AG04449 (cell line): ENCODE measurements at regions not wholly inside any gene's neighbourhood (a gene's known extent, or its start where the extent isn't known, plus 50 kb on each side); places are given as distances from the start of the nearest gene placed in this dataset.

ENCODE experiments used
- CTCF ChIA-PET: fragments of 350-600 bp; formaldehyde crosslinking; extraction: SDS; loops from one replicate; lab custom pipeline; 2021; ENCODE audit warnings: antibody characterized with exemption; lab: Yijun Ruan, JAX
- POLR2A ChIA-PET: fragments of 400-600, 350-600 bp; formaldehyde crosslinking; extraction: SDS; loops from one replicate; lab custom pipeline; 2020; ENCODE audit warnings: antibody characterized with exemption, inconsistent platforms; lab: Yijun Ruan, JAX
- DNase-seq: peaks from one replicate; pipeline ENCODE4 v3.0.0-alpha.2; 2010; ENCODE audit warnings: low read depth, low spot score
- H3K4me3 ChIP-seq: 2 replicates; pipeline ENCODE4 v1.5.1; 2011; ENCODE audit warnings: low read depth, mild to moderate bottlenecking, control low read depth, low read length
- CTCF ChIP-seq: IDR thresholded peaks from one replicate; pipeline ENCODE4 v1.5.1; 2011; ENCODE audit warnings: mild to moderate bottlenecking, moderate library complexity, low read length, control low read depth, inconsistent platforms; ENCODE audit not compliant: insufficient read depth; ENCODE audit errors: missing control alignments

- DNase-seq, result no peak
- ChIA-PET CTCF (no interaction called here), POLR2A (no interaction called here)
- no peak overlapping the region for H3K4me3 ChIP-seq
- no peak for TF ChIP-seq CTCF
Measured at GRCh38 chr3:190990898-190991297, 128.4 kb upstream of the GMNC start.

GRCh38 chr3:190989218-190989617 lies 126.7 kb upstream of the GMNC start:
- no peak for TF ChIP-seq CTCF
- POLR2A ChIA-PET, result no interaction called here
- H3K4me3 ChIP-seq, result no peak overlapping the region
- no peak for DNase-seq
- CTCF ChIA-PET, result no interaction called here

GRCh38 chr3:190988102-190988501 lies 125.6 kb upstream of the GMNC start:
- no peak for DNase-seq
- CTCF ChIA-PET, result no interaction called here

GRCh38 chr3:190984502-190985244 lies 122.2 kb upstream of the GMNC start:
- ChIA-PET POLR2A (no interaction called here), CTCF (no interaction called here)
- no peak for TF ChIP-seq CTCF
- no peak for DNase-seq
- H3K4me3 ChIP-seq, result no peak overlapping the region

More at GRCh38 chr3:190988102-190988501, 125.6 kb upstream of the GMNC start:
- no peak for TF ChIP-seq CTCF
- no peak overlapping the region for H3K4me3 ChIP-seq
- POLR2A ChIA-PET, result no interaction called here

GRCh38 chr3:190983875-190984274 lies 121.4 kb upstream of the GMNC start:
- CTCF ChIA-PET, result no interaction called here

GRCh38 chr3:190973771-190974170 lies 111.3 kb upstream of the GMNC start:
- H3K4me3 ChIP-seq, result no peak overlapping the region
- no peak for TF ChIP-seq CTCF
- DNase-seq, result no peak
- CTCF ChIA-PET, result no interaction called here
- POLR2A ChIA-PET, result no interaction called here

More at GRCh38 chr3:190983875-190984274, 121.4 kb upstream of the GMNC start:
- POLR2A ChIA-PET, result no interaction called here
- no peak for DNase-seq
- no peak overlapping the region for H3K4me3 ChIP-seq
- no peak for TF ChIP-seq CTCF
